ENCODE measurements at regions not wholly inside any gene's neighbourhood (a gene's known extent, or its start where the extent isn't known, plus 50 kb on each side); places are given as distances from the start of the nearest gene placed in this dataset.

DNA sequence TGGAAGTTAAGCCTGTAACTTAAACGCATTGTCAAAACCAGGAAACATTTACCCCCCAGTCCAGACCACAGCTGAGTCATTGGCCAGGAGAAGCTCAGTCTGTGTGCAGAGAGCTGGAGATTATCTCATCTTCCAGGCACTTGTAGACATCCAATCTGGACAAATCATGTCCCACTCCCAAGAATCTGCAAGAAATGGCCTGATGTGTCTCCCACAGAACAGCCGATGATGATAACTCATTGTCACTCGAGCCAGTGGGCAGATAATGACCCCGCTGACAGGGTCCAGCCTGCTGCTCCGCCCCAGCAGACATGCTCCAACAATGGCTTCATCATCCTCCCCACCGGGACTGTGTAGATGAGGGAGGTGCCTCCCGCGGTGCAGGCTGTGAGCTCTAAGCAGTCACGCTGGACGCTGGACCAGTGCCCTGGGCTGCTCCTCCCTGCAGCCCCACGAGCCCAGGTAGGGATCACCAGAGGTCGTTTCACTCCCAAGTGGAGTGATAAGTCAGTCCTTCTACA, 322.5 kb downstream of the C16orf95 start:
- DNase-seq (ENCODE audit: low read depth) = peak; percentile 93
- TF ChIP-seq, protein P1, sequence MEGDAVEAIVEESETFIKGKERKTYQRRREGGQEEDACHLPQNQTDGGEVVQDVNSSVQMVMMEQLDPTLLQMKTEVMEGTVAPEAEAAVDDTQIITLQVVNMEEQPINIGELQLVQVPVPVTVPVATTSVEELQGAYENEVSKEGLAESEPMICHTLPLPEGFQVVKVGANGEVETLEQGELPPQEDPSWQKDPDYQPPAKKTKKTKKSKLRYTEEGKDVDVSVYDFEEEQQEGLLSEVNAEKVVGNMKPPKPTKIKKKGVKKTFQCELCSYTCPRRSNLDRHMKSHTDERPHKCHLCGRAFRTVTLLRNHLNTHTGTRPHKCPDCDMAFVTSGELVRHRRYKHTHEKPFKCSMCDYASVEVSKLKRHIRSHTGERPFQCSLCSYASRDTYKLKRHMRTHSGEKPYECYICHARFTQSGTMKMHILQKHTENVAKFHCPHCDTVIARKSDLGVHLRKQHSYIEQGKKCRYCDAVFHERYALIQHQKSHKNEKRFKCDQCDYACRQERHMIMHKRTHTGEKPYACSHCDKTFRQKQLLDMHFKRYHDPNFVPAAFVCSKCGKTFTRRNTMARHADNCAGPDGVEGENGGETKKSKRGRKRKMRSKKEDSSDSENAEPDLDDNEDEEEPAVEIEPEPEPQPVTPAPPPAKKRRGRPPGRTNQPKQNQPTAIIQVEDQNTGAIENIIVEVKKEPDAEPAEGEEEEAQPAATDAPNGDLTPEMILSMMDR (conservative IDR thresholded peaks at IDR 0.05; ENCODE audit: low read depth, low read length) = no peak
- H3K4me3 ChIP-seq (ENCODE audit: low read depth, low read length) = peak overlapping the region; percentile 24

DNA sequence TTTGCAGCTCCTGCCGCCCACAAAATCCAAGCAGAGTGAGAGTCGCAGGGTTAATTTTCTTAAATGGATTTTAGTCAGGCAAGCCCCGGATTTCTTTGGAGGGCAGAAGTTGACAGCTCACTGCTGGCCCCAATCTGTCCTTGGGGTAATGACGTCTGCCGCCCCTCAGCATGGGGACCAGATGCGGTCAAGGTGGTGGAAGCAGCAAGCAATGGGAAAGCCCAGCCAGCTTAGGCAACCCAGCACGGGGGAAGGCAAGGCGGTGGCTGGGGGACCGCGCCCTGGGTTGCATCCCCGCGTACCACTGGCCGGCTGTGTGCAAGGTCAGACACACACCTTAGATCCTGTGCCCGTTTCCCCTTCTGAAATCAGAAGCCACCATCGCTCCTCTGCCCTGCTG, 321.7 kb downstream of the C16orf95 start:
- no peak overlapping the region for H3K4me3 ChIP-seq (ENCODE audit: low read depth, low read length)
- DNase-seq (ENCODE audit: low read depth) = no peak
- TF ChIP-seq, protein P1 (conservative IDR thresholded peaks at IDR 0.05; ENCODE audit: low read depth, low read length) = no peak

DNA sequence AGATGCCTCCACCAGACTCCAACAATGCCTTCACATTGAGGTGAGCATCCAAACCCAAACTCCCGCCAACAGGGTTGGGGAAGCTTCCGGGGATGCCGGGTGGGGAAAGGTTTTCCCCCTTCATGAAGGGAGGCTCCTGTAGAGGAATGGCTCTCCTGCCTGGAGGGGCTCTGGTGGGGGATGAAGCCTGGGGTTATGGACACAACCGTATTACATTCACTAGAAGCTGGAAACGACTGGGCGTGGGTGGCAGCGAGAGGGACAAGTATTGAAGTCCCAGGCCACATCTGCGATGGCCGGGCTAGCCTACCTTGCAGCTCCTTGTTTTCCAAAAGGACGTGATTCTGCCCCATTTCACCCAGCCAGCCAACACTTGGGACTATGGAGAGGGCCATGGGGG, 321.1 kb downstream of the C16orf95 start:
- DNase-seq (ENCODE audit: low read depth) = no peak
- H3K4me3 ChIP-seq (ENCODE audit: low read depth, low read length) = no peak overlapping the region
- TF ChIP-seq, protein P1 (conservative IDR thresholded peaks at IDR 0.05; ENCODE audit: low read depth, low read length) = no peak

DNA sequence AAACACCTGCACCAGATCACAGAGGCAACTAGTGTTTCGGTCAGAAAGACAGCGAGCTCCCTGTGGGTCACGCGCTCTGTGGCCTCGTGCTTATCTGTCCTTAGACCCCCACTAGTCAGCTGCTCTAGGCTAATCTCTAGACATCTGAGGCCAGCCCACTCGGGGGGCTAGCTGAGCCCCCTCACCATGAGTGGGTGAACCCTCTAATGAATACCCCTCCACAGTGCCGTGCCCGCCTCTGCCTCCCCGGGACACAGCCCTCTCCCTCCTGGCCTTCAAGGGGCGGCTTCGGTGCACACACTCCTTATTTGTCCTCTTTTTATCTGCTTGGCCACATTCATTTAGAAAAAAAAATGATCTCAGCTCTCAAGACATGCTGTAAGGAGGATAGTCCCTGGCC, 320.1 kb downstream of the C16orf95 start:
- no peak overlapping the region for H3K4me3 ChIP-seq (ENCODE audit: low read depth, low read length)
- DNase-seq (ENCODE audit: low read depth) = no peak
- TF ChIP-seq, protein P1 (conservative IDR thresholded peaks at IDR 0.05; ENCODE audit: low read depth, low read length) = no peak

DNA sequence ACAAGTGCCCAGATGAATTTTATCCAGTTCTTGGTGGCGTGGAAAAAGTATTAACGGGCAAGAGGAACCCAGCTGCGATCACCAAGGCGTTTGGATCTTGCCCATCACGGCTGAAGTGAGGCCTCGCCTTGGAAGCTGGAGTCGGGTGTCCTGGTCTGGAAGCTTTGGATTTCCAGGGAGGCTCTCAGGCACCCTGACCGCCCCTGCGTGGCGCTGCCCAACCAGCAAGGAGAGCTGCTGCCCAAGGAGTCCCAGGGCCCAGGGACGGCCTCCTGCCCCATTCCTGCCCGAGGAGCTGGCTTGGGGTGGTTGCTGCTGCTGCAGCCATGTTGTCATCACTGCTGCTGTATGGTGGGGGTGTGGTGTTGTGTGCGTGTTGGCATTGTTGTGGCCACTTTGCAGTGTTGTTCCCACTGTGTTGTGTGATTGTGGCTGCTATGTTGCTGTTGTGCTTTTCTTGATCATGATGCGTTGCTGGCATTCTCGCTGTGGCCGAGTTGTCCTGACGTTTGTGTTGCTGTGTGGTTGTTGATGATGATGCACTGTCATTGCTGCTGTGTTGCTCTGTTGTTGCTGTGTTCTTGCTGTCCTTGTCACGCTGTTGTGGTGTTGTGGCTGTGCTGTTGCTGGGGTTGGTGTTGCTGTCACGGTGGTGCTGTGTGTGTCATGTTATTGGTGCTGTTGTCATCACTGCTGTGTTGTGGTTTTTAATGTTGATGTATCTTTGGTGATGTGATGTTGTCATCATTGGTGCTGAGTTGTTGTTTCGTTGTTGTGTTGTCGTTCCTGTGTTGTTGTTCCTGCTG, 318.8 kb downstream of the C16orf95 start:
- DNase-seq (ENCODE audit: low read depth) = no peak
- TF ChIP-seq, protein P1 (conservative IDR thresholded peaks at IDR 0.05; ENCODE audit: low read depth, low read length) = no peak
- no peak overlapping the region for H3K4me3 ChIP-seq (ENCODE audit: low read depth, low read length)

DNA sequence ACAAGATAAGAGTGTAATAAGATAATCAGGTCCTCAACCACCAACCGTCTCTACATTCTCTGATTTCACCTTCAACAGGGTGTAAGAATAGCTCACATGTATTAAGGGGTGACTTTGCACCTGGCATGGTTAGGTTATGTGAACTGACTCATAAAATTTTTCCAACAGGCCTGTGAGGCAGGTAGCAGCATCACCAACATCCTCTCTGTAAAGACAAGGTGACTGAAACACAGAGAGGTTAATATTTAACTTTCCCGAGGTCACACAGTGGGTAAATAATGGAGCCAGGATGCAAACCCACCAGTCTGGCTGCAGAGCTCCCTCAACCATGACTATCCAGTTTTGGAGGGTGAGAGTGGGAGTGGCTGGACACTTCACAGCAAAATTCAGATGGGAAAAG, 317.2 kb downstream of the C16orf95 start:
- TF ChIP-seq, protein P1 (conservative IDR thresholded peaks at IDR 0.05; ENCODE audit: low read depth, low read length) = no peak
- H3K4me3 ChIP-seq (ENCODE audit: low read depth, low read length) = no peak overlapping the region
- no peak for DNase-seq (ENCODE audit: low read depth)
